CD8-positive, alpha-beta memory T cell (primary cell): ENCODE measurements at regions not wholly inside any gene's neighbourhood (a gene's known extent, or its start where the extent isn't known, plus 50 kb on each side); places are given as distances from the start of the nearest gene placed in this dataset.
"Not testable (repeated sequence)": the region's sequence is repeated elsewhere in the genome, so short reads cannot be mapped to it uniquely, and the experiment has no call there.

ENCODE experiments used
- CTCF ChIA-PET: fragments of 350-600 bp; sonication (Branson Sonifier 250); formaldehyde crosslinking; loops from one replicate; lab custom pipeline; 2021; ENCODE audit warnings: antibody characterized with exemption; lab: Charles Lee
- POLR2A ChIA-PET: fragments of 350-600 bp; sonication (Branson Sonifier 250); formaldehyde crosslinking; loops from one replicate; lab custom pipeline; 2021; ENCODE audit warnings: antibody characterized with exemption; lab: Charles Lee
- DNase-seq, 5 donors: peaks; one replicate each; pipeline versions ENCODE4 v3.0.0 to v3.0.0-alpha.2; 2020 to 2022; ENCODE audit warnings: mixed read lengths in 1 of 5
- H3K27ac ChIP-seq: one replicate; pipeline ENCODE4 v1.7.0; 2013; ENCODE audit warnings: low read depth, mild to moderate bottlenecking, low read length, moderate library complexity
- H3K27me3 ChIP-seq: 2 replicates; pipeline ENCODE4 v1.7.0; 2013; ENCODE audit warnings: low read length, mild to moderate bottlenecking; ENCODE audit not compliant: insufficient read depth, poor library complexity, severe bottlenecking
- H3K36me3 ChIP-seq: 2 replicates; pipeline ENCODE4 v1.7.0; 2013; ENCODE audit warnings: mild to moderate bottlenecking, low read length, moderate library complexity; ENCODE audit not compliant: insufficient read depth
- H3K4me1 ChIP-seq: 2 replicates; pipeline ENCODE4 v1.7.0; 2013; ENCODE audit warnings: mild to moderate bottlenecking, low read length, moderate library complexity; ENCODE audit not compliant: insufficient read depth
- H3K4me3 ChIP-seq: 2 replicates; pipeline ENCODE4 v1.7.0; 2013; ENCODE audit warnings: mild to moderate bottlenecking, low read length
- H3K9me3 ChIP-seq: 2 replicates; pipeline ENCODE4 v1.7.0; 2013; ENCODE audit warnings: mild to moderate bottlenecking, low read length
- H3K27ac Mint-ChIP-seq, 8 donors: one replicate each; pipeline ENCODE4 v1.8.0; 2020 to 2021; ENCODE audit warnings: mixed read lengths in 8 of 8, mild to moderate bottlenecking in 6 of 8, inconsistent platforms in 3 of 8, moderate library complexity in 3 of 8
- H3K27me3 Mint-ChIP-seq, 2 donors: one replicate each; pipeline ENCODE4 v1.8.0; 2020 to 2021; ENCODE audit warnings: mixed read lengths in 2 of 2, mild to moderate bottlenecking in 1 of 2, moderate library complexity in 1 of 2
- H3K36me3 Mint-ChIP-seq, 3 donors: one replicate each; pipeline ENCODE4 v1.8.0; 2020 to 2021; ENCODE audit warnings: mixed read lengths in 3 of 3, inconsistent platforms in 1 of 3, mild to moderate bottlenecking in 1 of 3
- H3K4me1 Mint-ChIP-seq, 3 donors: one replicate each; pipeline ENCODE4 v1.8.0; 2020 to 2021; ENCODE audit warnings: mixed read lengths in 3 of 3, inconsistent platforms in 1 of 3, mild to moderate bottlenecking in 1 of 3
- H3K4me3 Mint-ChIP-seq, 7 donors: one replicate each; pipeline ENCODE4 v1.8.0; 2020 to 2021; ENCODE audit warnings: mixed read lengths in 7 of 7, mild to moderate bottlenecking in 6 of 7, moderate library complexity in 4 of 7, inconsistent platforms in 2 of 7
- H3K9me3 Mint-ChIP-seq, 5 donors: one replicate each; pipeline ENCODE4 v1.8.0; 2020 to 2022; ENCODE audit warnings: mixed read lengths in 5 of 5, mild to moderate bottlenecking in 3 of 5, moderate library complexity in 2 of 5, inconsistent platforms in 1 of 5

DNA sequence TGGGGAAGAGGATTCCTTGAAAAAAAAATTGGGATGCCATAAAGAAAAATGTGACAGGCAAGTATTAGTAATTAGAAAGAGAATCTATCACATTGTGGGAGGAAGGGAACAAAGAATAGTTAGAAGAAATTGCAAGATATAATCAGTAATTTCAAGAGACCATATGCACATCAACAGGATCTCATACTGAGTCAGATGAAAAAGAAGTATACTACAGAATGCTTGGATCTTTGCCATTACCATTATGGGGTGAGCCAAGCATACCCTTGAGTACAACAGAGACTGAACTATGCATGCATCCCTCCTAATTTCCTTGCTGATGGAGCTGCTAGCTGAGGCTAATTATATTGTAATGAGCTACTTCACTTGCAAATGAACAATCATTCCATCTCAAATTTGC lies 287.6 kb downstream of the PAPSS1 start:
- Mint-ChIP-seq H3K27ac (no peak overlapping the region), H3K9me3 (no peaks in the 10 kb centered on the region), H3K36me3 (no peaks in the 10 kb centered on the region), H3K4me1 (no peaks in the 10 kb centered on the region), H3K27me3 (no peaks in the 10 kb centered on the region), H3K4me3 (no peak overlapping the region)
- ChIA-PET POLR2A (no interaction called here), CTCF (no interaction called here)
- Histone ChIP-seq H3K4me1 (no peaks in the 10 kb centered on the region), H3K4me3 (no peak overlapping the region), H3K9me3 (no peaks in the 10 kb centered on the region), H3K27ac (no peak overlapping the region), H3K27me3 (no peaks in the 10 kb centered on the region), H3K36me3 (no peaks in the 10 kb centered on the region)
- no peak for DNase-seq

DNA sequence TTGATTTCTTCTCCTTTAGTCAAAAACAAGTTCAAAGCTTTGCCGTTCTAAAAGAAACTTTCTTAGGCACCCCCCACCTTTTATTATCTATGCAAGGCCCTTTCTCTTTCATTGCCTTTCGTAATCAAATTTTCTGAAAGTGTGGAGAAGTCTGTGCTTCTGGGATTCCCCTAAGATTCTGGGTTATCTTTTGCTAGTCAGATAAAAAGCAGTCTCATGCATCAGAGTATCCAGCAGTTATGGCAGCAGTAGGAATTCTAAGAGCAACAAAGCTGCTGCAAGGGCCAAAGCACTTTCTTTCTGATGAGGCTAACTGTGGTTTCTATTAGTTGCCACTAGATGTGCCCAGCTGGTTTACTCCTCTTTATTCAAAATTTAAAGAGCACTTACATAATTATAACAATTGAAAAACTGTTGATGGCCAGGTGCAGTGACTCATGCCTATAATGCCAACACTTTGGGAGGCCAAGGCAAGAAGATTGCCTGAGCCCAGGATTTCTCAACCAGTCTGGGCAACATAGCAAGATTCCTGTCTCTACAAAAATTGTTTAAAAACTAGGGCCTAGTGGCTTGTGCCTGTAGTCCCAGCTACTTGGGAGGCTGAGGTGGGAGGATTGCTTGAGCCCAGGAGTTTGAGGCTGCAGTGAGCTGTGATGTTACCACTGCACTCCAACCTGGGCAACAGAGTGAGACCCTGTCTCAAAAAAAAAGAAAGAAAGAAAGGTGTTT lies 296.2 kb downstream of the PAPSS1 start:
- H3K4me1 Mint-ChIP-seq = no peaks in the 10 kb centered on the region
- H3K36me3 ChIP-seq = no peaks in the 10 kb centered on the region

DNA sequence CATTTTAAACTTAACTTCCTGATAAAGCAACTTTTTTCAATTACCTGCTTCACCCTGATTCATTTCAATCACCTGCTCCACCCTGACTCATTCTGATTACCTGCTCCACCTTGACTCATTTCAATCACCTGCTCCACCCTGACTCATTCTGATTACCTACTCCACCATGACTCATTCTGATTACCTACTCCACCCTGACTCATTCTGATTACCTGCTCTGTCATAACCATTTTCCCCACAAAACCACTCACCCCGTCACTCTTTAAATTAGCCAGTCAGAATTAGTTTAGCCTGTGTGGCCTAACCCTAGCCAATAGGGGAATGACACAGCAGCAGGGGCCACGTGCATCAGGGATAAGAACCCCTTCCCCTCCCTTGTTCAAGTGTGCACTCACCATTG lies 300.5 kb downstream of the PAPSS1 start:
- H3K27me3 Mint-ChIP-seq, H3K4me1 Mint-ChIP-seq, H3K9me3 ChIP-seq, H3K36me3 Mint-ChIP-seq, H3K27ac ChIP-seq, H3K27me3 ChIP-seq, H3K36me3 ChIP-seq, H3K4me3 Mint-ChIP-seq, H3K27ac Mint-ChIP-seq, H3K4me3 ChIP-seq, CTCF ChIA-PET, DNase-seq, H3K4me1 ChIP-seq, POLR2A ChIA-PET, H3K9me3 Mint-ChIP-seq: not testable (repeated sequence)

More for the DNA sequence above, 296.2 kb downstream of the PAPSS1 start:
- no peaks in the 10 kb centered on the region for H3K27me3 ChIP-seq
- H3K9me3 ChIP-seq = no peaks in the 10 kb centered on the region
- Mint-ChIP-seq H3K27me3 (no peaks in the 10 kb centered on the region), H3K27ac (no peak overlapping the region), H3K36me3 (no peaks in the 10 kb centered on the region), H3K9me3 (peaks cover 0 to 2% (median 0%) of the 10 kb centered on the region in 5 donors), H3K4me3 (no peak overlapping the region)
- DNase-seq = no peak
- H3K27ac ChIP-seq = no peak overlapping the region
- CTCF ChIA-PET = no interaction called here
- H3K4me1 ChIP-seq = no peaks in the 10 kb centered on the region
- H3K4me3 ChIP-seq = no peak overlapping the region
- POLR2A ChIA-PET = no interaction called here

DNA sequence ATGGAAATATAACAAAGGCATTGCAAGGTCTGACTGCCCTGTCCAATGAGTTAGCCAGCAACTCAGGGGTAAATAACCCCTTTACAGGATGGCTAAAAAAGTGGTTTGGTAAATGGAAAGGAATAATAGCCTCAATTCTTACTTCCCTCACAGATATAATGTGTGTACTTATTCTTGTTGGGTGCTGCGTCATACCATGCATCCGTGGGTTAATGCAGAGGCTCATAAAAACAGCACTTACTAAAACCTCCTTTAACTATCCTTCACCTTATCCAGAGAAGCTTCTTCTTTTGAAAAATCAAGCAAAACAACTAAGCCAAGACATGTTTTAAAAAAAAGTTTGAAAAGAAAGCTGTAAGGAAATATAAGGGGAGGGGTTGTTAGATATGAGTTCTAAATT lies 301.0 kb downstream of the PAPSS1 start:
- Mint-ChIP-seq H3K27ac (no peak overlapping the region), H3K4me3 (no peak overlapping the region), H3K9me3 (peaks cover 0 to 4% (median 3%) of the 10 kb centered on the region in 5 donors), H3K36me3 (no peaks in the 10 kb centered on the region), H3K27me3 (no peaks in the 10 kb centered on the region), H3K4me1 (no peaks in the 10 kb centered on the region)
- CTCF ChIA-PET = no interaction called here
- Histone ChIP-seq H3K4me1 (no peaks in the 10 kb centered on the region), H3K27me3 (no peaks in the 10 kb centered on the region), H3K9me3 (no peaks in the 10 kb centered on the region), H3K27ac (no peak overlapping the region), H3K4me3 (no peak overlapping the region), H3K36me3 (no peaks in the 10 kb centered on the region)
- POLR2A ChIA-PET = no interaction called here
- no peak for DNase-seq

DNA sequence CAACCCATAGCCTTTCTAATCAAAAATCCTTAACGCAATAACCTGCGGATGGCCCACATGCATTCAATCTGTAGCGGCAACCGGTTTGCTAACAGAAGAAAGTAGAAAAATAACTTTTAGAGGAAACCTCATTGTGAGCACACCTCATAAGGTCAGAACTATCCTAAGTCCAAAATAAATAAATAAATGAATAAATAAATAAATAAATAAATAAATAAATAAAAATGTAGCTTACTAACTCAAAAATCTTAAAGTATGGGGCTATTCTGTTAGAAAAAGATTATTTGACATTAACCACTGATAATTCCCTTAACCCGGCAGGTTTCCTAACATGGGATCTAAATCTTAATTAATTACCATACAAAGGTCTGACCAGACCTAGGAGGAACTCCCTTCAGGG lies 304.5 kb downstream of the PAPSS1 start:
- CTCF ChIA-PET, DNase-seq, POLR2A ChIA-PET, H3K27ac Mint-ChIP-seq, H3K27ac ChIP-seq, H3K27me3 Mint-ChIP-seq, H3K4me1 Mint-ChIP-seq, H3K27me3 ChIP-seq, H3K4me3 Mint-ChIP-seq, H3K36me3 ChIP-seq, H3K4me3 ChIP-seq, H3K4me1 ChIP-seq, H3K9me3 ChIP-seq, H3K36me3 Mint-ChIP-seq: not testable (repeated sequence)
- H3K9me3 Mint-ChIP-seq = peaks cover 0 to 16% (median 4%) of the 10 kb centered on the region in 5 donors

DNA sequence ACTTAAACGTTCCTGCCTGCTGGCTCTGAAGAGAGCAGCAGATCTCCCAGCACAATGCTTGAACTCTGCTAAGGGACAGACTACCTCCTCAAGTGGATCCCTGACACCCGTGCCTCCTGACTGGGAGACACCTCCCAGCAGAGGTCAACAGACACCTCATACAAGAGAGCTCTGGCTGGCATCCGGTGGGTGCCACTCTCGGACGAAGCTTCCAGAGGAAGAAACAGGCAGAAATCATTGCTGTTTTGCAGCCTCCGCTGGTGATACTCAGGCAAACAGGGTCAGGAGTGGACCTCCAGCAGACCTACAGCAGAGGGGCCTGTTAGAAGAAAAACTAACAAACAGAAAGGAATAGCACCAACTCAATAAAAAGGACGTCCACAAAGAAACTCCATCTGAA lies 310.2 kb downstream of the PAPSS1 start:
- H3K36me3 Mint-ChIP-seq, H3K36me3 ChIP-seq, H3K9me3 ChIP-seq, H3K4me1 ChIP-seq, H3K4me3 Mint-ChIP-seq, POLR2A ChIA-PET, DNase-seq, H3K27ac Mint-ChIP-seq, H3K27me3 ChIP-seq, H3K27me3 Mint-ChIP-seq, H3K27ac ChIP-seq, H3K4me3 ChIP-seq, H3K4me1 Mint-ChIP-seq, CTCF ChIA-PET: not testable (repeated sequence)
- H3K9me3 Mint-ChIP-seq = peaks cover 0 to 18% (median 10%) of the 10 kb centered on the region in 5 donors

DNA sequence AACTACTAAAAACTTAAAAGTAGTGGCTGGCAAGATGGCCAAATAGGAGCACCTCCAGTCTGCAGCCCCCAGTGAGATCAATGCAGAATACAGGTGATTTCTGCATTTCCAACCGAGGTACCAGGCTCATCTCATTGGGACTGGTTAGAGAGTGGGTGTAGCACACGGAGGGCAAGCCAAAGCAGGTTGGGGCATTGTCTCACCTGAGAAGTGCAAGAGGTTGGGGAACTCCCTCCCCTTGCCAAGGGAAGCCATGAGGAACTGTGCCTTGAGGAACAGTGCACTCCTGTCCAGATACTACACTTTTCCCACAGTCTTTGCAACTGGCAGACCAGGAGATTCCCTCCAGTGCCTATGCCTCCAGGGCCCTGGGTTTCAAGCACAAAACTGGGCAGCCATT lies 311.1 kb downstream of the PAPSS1 start:
- Mint-ChIP-seq H3K36me3 (no peaks in the 10 kb centered on the region), H3K27ac (no peak overlapping the region), H3K4me3 (no peak overlapping the region), H3K27me3 (peaks cover 0 to 5% of the 10 kb centered on the region in 2 donors), H3K4me1 (no peaks in the 10 kb centered on the region), H3K9me3 (peaks cover 0 to 15% (median 7%) of the 10 kb centered on the region in 5 donors)
- DNase-seq = no peak
- POLR2A ChIA-PET = no interaction called here
- CTCF ChIA-PET = no interaction called here
- no peak overlapping the region for H3K27ac ChIP-seq
- H3K4me3 ChIP-seq = no peak overlapping the region
- H3K36me3 ChIP-seq = no peaks in the 10 kb centered on the region
- H3K27me3 ChIP-seq = no peaks in the 10 kb centered on the region
- H3K4me1 ChIP-seq = no peaks in the 10 kb centered on the region
- no peaks in the 10 kb centered on the region for H3K9me3 ChIP-seq

DNA sequence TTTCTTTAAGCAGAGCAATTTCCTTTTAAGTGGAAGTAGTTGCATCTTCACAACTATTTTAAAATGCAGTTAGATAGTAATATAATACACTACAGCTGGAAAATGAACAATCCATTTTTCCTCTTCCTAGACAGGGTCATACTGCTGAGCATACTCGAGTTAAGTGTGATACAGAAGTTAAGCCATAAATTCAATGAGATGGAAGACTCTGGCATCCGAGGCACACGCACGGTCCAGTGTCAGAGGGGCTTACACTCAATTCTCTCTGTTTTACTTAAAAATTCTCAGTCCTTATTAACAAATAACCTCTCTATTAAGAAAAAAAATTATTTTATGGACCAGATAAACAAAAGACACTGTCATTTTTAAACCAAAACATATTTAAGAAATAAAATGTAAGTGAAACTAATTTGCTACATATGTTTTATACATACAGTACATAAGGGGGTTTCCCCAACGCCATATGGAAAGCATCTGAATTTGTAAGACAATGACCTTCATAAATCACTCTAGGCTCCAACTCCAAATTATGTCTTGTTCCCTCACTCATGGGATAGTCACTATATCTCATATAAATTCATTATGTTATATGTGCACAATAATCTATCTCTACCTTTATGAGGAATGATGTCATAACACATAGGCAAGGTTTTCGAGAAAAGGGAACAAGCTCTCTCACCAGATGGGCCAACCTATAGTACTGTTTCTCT lies 315.3 kb downstream of the PAPSS1 start:
- DNase-seq = no peak
- Mint-ChIP-seq H3K4me1 (no peaks in the 10 kb centered on the region), H3K9me3 (peaks cover 0 to 2% (median 0%) of the 10 kb centered on the region in 5 donors), H3K27ac (no peak overlapping the region), H3K36me3 (no peaks in the 10 kb centered on the region), H3K4me3 (no peak overlapping the region), H3K27me3 (peaks cover 0 to 5% of the 10 kb centered on the region in 2 donors)
- Histone ChIP-seq H3K9me3 (no peaks in the 10 kb centered on the region), H3K27me3 (no peaks in the 10 kb centered on the region), H3K4me1 (no peaks in the 10 kb centered on the region), H3K27ac (no peak overlapping the region), H3K4me3 (no peak overlapping the region), H3K36me3 (no peaks in the 10 kb centered on the region)
- ChIA-PET POLR2A (no interaction called here), CTCF (no interaction called here)
